IPS-NIHi11 (cell line): ENCODE measurements at regions not wholly inside any gene's neighbourhood (a gene's known extent, or its start where the extent isn't known, plus 50 kb on each side); places are given as distances from the start of the nearest gene placed in this dataset.
"Not testable (repeated sequence)": the region's sequence is repeated elsewhere in the genome, so short reads cannot be mapped to it uniquely, and the experiment has no call there.

Source experiments
- DNase-seq: peaks from one replicate; pipeline ENCODE4 v3.0.0; 2012; ENCODE audit warnings: mixed read lengths, low spot score

DNA sequence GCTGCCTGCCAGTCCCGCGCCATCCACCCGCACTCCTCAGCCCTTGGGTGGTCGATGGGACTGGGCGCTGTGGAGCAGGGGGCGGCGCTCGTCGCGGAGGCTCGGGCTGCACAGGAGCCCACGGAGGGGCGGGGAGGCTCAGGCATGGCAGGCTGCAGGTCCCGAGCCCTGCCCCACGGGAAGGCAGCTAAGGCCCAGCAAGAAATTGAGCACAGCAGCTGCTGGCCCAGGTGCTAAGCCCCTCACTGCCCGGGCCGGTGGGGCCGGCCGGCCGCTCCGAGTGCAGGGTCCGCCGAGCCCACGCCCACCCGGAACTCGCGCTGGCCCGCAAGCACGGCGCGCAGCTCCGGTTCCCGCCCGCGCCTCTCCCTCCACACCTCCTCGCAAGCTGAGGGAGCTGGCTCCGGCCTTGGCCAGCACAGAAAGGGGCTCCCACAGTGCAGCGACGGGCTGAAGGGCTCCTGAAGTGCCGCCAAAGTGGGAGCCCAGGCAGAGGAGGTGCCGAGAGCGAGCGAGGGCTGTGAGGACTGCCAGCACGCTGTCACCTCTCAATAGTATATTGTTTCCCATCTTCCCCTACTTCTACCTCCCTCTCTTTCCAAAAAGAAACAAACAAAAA is 219.6 kb downstream of the BAMBI start:
- DNase-seq = not testable (repeated sequence)

DNA sequence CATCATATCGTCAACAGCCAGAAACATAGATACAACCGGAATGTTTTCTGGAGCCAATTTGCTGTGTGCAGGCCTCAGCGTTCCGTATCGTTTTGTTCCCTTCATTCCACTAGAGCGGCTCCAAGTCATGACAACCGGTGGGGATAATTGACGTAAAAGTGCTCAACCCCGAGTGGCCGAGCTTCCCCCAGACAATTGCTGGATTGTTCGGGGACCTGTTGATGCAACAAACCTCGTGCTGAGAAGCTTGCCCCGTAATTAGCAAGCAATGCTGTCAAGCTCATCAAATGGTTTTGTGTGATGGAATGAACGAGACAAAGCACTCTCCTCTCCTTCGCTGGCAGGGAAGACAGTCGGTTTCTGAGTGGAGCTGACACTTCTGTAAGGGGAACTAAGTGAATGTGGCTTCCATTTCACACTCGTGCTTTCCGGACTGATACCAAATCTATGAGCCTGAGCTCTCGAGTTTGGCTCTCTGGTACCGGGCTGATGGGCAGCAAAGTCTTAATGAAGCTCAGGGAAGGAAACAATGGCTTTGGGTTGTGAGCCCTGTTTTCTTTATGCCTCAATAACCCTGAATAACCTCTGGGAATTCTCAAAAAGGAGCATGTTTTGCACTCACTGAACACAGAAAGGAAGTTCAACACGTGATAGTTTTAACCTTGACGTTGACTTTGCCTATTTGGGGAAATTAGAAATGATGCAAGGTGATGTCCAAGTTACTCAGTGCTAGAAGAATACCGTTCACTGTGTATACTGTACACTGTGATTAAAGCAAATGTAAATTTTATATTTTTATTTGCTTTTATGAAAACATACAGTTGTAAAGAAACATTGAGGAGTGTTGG is 220.5 kb downstream of the BAMBI start:
- no peak for DNase-seq

DNA sequence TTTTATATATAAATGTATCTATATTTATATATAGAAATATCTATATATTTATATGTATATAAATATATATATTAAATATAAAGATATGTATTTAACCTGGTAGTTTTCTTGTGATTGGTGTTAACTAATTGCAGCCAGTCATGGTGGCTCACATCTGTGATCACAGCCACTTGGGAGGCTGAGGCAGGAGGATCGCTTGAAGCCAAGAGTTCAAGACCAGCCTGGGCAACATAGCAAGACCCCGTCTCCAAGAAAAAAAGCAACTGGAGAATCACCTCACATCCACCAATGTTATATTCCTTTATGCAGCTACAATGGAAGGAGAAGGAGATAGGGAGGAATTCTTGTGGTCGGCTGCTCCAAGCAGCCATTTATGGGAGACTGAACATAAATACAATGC is 224.9 kb downstream of the BAMBI start:
- no peak for DNase-seq

GRCh38 chr10:28903063-28903462 is 225.7 kb downstream of the BAMBI start:
- DNase-seq = no peak

DNA sequence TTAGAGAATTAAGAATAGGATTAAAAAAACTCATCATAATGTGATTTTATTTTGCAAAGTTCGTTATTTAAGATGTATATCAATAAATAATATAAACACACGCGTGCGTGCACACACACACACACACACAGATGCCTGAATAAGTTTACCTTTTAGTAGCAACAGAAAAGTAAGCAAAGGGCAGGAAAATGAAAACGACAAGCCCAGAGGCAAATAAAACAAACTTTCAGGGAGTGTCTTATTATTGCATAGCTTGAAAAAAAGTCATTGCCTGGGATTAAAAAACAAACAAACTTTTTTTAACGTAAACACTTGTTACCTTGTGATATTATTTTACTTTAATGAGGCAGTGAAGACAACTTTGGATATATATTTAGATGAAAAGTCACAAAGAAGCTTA is 226.4 kb downstream of the BAMBI start:
- DNase-seq = no peak

- DNase-seq = no peak
Measured at GRCh38 chr10:28905371-28905770, 228.1 kb downstream of the BAMBI start.

- no peak for DNase-seq
Measured at GRCh38 chr10:28906011-28906411, 228.7 kb downstream of the BAMBI start.

GRCh38 chr10:28906415-28906814 is 229.1 kb downstream of the BAMBI start:
- no peak for DNase-seq

DNA sequence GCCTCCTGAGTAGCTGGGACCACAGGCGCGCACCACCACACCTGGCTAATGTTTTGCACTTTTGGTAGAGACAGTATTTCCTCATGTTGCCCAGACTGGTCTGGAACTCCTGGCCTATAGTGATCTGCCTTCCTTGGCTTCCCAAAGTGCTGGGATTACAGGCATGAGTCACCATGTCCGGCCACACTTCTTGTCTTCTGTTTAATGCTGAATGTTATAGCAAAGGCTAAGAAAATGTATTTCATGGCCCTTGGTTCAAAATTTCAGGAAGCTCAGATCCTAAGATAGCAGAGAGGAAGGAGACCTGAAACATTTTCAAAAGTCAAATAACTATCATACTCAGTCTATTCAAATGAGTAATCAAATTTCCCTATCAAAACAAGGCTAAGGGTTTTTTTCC is 229.6 kb downstream of the BAMBI start:
- DNase-seq = no peak

GRCh38 chr10:28909875-28910274 is 232.6 kb downstream of the BAMBI start:
- no peak for DNase-seq

- DNase-seq = no peak
Measured at GRCh38 chr10:28910956-28911355, 233.6 kb downstream of the BAMBI start.

DNA sequence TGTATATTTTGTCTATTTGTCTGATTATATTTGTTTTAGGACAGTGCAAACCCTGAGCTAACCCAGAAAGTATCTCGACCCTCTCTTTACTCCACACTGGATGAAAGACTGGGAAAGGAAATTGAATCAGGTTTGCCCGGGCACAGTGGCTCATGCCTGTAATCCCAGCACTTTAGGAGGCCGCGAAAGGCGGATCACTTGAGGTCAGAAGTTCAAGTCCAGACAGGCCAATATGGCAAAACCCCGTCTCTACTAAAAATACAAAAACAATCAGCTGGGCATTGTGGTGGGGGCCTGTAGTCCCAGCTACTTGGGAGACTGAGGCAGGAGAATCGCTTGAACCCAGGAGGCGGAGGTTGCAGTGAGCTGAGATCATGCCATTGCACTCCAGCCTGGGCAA is 234.2 kb downstream of the BAMBI start:
- not testable (repeated sequence) for DNase-seq

DNA sequence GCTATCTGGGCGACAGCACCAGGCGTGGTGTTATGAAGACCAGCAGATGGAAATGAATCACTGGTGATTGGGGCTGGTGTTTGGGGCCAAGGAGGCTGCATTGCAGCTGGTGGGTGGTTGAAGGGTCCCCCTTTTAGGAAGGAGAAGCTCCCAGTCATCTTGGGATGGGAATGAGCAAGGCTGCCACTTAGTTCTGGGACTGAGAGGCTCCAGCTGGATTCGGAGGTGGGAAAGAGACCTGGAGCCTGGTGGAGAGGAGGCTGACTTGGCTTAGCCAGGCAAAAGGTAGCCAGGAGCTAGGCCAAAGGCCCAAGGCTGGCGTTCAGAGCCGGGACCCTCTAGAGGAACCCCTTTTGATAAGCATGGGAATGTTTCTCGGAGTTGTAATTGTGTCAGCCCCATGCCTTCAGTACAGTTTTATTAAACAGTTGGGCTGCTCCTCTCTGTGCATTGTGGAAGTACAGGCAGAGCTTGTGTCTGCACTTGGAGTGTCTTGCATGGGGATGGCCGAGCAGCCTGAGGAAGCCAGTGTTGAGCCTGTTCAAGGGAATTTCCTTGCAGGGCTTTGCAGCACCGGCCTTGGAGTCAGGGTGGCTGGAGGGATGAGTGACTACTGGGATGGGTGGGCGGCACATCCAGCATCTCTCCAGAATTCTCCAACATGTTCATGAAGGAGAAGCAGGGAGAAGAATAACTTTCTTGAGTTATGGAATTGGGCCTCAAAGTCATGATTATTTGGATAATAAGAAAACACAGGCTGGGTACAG is 234.9 kb downstream of the BAMBI start:
- no peak for DNase-seq

GRCh38 chr10:28913436-28914237 is 236.3 kb downstream of the BAMBI start:
- DNase-seq = no peak

- DNase-seq = no peak
Measured at GRCh38 chr10:28914701-28915100, 237.4 kb downstream of the BAMBI start.

DNA sequence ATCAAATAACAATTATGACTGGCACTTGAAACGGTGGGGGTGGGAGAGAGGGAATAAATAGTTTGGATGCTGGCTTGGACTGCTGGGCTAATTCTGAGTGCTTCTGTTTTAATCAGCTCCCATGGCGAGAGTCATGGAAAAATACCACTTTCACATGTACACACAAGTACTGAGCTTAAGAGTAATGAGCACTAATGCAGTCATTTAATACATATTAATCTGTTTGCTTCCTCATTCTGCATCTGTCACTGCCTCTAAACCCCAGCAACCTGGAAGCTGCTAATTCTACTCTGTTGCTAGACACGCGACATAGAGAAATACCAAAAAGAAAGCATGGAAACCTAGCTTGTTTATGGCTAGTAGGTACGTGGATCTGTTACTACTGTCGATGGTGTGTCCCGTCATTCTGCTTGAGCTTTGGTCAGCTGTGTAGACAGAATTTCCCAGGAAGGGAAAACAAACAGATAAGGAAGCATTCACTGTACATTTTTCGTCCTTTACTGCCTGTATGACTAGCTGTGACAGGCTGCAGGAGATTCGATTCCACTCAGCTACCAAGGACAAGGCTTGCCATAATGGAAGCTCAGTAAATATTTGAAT is 238.8 kb downstream of the BAMBI start:
- no peak for DNase-seq

- DNase-seq = no peak
Measured at GRCh38 chr10:28920091-28920490, 242.8 kb downstream of the BAMBI start.

DNA sequence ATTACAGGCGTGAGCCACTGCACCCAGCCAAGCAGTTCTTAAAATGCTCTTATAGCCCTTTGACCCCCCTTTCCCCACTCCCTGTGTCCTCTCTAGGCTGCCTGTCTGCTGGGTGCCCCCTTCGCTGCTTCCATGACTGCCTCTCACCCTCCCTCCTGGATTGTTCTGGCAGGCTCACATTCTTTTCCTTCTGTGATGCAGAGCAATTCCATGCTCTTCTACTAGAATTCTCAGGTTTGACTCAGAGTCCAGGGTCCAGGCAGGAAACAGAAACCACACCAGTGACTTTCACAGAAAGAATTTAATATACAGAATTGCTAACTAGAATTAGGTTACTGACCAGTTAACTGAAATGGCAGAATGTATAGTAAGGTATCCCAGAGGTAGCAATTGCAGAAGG is 244.8 kb downstream of the BAMBI start:
- DNase-seq = peak; percentile 37

- DNase-seq = no peak
Measured at GRCh38 chr10:28922861-28923260, 245.5 kb downstream of the BAMBI start.

- DNase-seq = no peak
Measured at GRCh38 chr10:28924717-28925116, 247.4 kb downstream of the BAMBI start.

- peak; percentile 21 for DNase-seq
Measured at GRCh38 chr10:28925121-28925663, 247.9 kb downstream of the BAMBI start.
